Vagina (tissue), 2 donors: ENCODE measurements at regions not wholly inside any gene's neighbourhood (a gene's known extent, or its start where the extent isn't known, plus 50 kb on each side); places are given as distances from the start of the nearest gene placed in this dataset.

ENCODE experiments used
- DNase-seq, 2 donors: peaks; one replicate each; pipeline ENCODE4 v3.0.0-alpha.2; 2017; ENCODE audit errors: extremely low spot score in 2 of 2
- H3K27ac ChIP-seq: fragments of 200-600 bp; sonication (generic); one replicate; pipeline ENCODE4 v1.5.1; 2019
- H3K27me3 ChIP-seq: fragments of 200-600 bp; sonication (generic); one replicate; pipeline ENCODE4 v1.5.1; 2019
- H3K36me3 ChIP-seq, 2 donors: fragments of 200-600 bp; sonication (generic); one replicate each; pipeline ENCODE4 v1.5.1; 2017 to 2019
- H3K4me1 ChIP-seq: fragments of 200-600 bp; sonication (generic); one replicate; pipeline ENCODE4 v1.5.1; 2019
- H3K4me3 ChIP-seq, 2 donors: fragments of 200-600 bp; sonication (generic); 1 replicate in 1 of 2; 2 replicates in 1 of 2; pipeline ENCODE4 v1.5.1; 2016 to 2019
- H3K9me3 ChIP-seq: fragments of 200-600 bp; sonication (generic); one replicate; pipeline ENCODE4 v1.5.1; 2019
- CTCF ChIP-seq, 3 experiments: fragments of 450-650 bp in 2 of 3; fragments of 200-600 bp in 1 of 3; sonication (generic) in 1 of 3; IDR thresholded peaks; one replicate each; pipeline ENCODE4 v1.5.1; 2017 to 2019; ENCODE audit warnings: antibody characterized with exemption in 3 of 3, mild to moderate bottlenecking in 2 of 3, moderate library complexity in 2 of 3
- POLR2A ChIP-seq, 2 donors: fragments of 450-650 bp; IDR thresholded peaks; one replicate each; pipeline ENCODE4 v1.6.1; 2017; ENCODE audit warnings: antibody characterized with exemption in 2 of 2, mild to moderate bottlenecking in 2 of 2, moderate library complexity in 2 of 2
- POLR2AphosphoS5 ChIP-seq, 2 donors: sonication (generic); formaldehyde crosslinking; IDR thresholded peaks; one replicate each; pipeline ENCODE4 v1.9.0; 2017; ENCODE audit warnings: antibody characterized with exemption in 2 of 2, mild to moderate bottlenecking in 2 of 2, low read depth in 1 of 2; ENCODE audit not compliant: insufficient read depth in 1 of 2
- intact Hi-C: fragments of 100-400 bp; cut with DNase I; formaldehyde crosslinking; loops from one replicate; pipeline ENCODE4 v1.15.1; 2023

- TF ChIP-seq POLR2AphosphoS5 (IDR thresholded peaks at IDR 0.05; ENCODE audit: insufficient read depth in 1 of 2, low read depth in 1 of 2), result no peak
- no peak for TF ChIP-seq POLR2A (IDR thresholded peaks at IDR 0.05)
- no peak for TF ChIP-seq CTCF (IDR thresholded peaks at IDR 0.05)
- peaks cover 12% of the 10 kb centered on the region for H3K4me1 ChIP-seq
- no peaks in the 10 kb centered on the region for H3K9me3 ChIP-seq
- no peak overlapping the region for H3K27ac ChIP-seq
- intact Hi-C loops, result no loop called here
- no peaks in the 10 kb centered on the region for H3K36me3 ChIP-seq
- no peaks in the 10 kb centered on the region for H3K27me3 ChIP-seq
- no peak overlapping the region for H3K4me3 ChIP-seq
- DNase-seq, result no peak
These were observed 79.7 kb upstream of the LINC01488 start for GRCh38 chr11:69401715-69402114.

GRCh38 chr11:69402251-69402887, 79.1 kb upstream of the LINC01488 start:
- H3K4me3 ChIP-seq, result no peak overlapping the region
- DNase-seq, result no peak
- no peaks in the 10 kb centered on the region for H3K9me3 ChIP-seq
- intact Hi-C loops, result no loop called here
- TF ChIP-seq POLR2AphosphoS5 (IDR thresholded peaks at IDR 0.05; ENCODE audit: insufficient read depth in 1 of 2, low read depth in 1 of 2), result no peak
- no peak for TF ChIP-seq CTCF (IDR thresholded peaks at IDR 0.05)
- TF ChIP-seq POLR2A (IDR thresholded peaks at IDR 0.05), result no peak
- no peaks in the 10 kb centered on the region for H3K36me3 ChIP-seq
- no peaks in the 10 kb centered on the region for H3K27me3 ChIP-seq
- peaks cover 12% of the 10 kb centered on the region for H3K4me1 ChIP-seq
- no peak overlapping the region for H3K27ac ChIP-seq

DNA sequence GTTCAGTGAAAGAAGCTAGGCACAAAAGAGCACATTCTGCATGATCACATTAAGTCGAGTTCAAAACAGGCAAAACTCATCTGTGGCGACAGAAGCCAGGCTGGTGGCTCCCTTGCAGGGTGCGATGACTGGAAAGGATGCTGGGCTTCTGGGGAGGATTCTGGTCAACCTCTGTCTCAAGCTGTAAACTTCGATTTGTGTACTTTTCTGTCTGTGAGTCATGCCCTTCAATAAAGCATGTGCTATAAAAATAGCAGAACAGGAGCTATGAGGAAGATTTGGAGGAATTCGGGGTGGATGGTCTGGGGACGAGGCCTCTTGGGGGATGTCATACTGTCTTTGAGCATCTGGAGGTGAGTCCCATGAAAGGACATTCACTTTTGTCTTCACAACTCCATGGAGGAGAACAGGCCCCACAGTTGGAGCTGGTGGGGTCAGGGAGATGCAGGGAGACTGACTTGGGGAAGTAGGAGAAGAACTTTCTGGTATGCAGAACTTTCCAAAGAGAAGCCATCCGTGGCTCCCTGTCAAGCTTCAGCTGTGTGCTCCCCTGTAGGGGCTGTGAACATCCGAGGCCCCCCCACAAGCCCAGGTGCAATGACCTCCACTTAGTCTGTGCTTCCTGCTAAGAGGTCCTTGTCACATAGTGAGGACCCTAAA, 77.8 kb upstream of the LINC01488 start:
- no peak for DNase-seq
- no peak overlapping the region for H3K4me3 ChIP-seq
- no peak for TF ChIP-seq POLR2AphosphoS5 (IDR thresholded peaks at IDR 0.05; ENCODE audit: insufficient read depth in 1 of 2, low read depth in 1 of 2)
- TF ChIP-seq CTCF (IDR thresholded peaks at IDR 0.05), result no peak
- TF ChIP-seq POLR2A (IDR thresholded peaks at IDR 0.05), result no peak
- no peaks in the 10 kb centered on the region for H3K9me3 ChIP-seq
- H3K27ac ChIP-seq, result no peak overlapping the region
- H3K36me3 ChIP-seq, result no peaks in the 10 kb centered on the region
- H3K27me3 ChIP-seq, result no peaks in the 10 kb centered on the region
- intact Hi-C loops, result no loop called here
- H3K4me1 ChIP-seq, result peaks cover 9% of the 10 kb centered on the region

DNA sequence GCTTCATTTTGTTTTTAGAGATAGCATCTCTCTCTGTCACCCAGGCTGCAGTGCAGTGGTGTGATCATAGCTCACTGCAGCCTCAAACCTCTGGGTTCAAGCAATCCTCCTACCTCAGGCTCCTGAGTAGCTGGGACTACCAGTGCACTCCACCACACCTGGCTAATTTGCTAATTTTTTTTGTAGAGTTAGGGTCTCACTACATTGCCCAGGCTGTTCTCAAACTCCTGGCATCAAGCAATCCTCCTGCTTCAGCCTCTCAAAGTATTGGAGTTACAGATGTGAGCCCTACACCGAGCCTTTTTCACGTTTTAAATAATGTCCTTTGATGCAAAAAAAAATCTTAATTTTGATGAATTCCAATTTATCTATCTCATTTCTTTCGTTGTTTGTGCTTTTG, 75.4 kb upstream of the LINC01488 start:
- no peak for DNase-seq
- intact Hi-C loops, result no loop called here
- Histone ChIP-seq H3K36me3 (no peaks in the 10 kb centered on the region), H3K27ac (no peak overlapping the region), H3K4me3 (no peak overlapping the region), H3K9me3 (no peaks in the 10 kb centered on the region), H3K27me3 (no peaks in the 10 kb centered on the region), H3K4me1 (no peaks in the 10 kb centered on the region)
- no peak for TF ChIP-seq CTCF (IDR thresholded peaks at IDR 0.05)
- TF ChIP-seq POLR2AphosphoS5 (IDR thresholded peaks at IDR 0.05; ENCODE audit: insufficient read depth in 1 of 2, low read depth in 1 of 2), result no peak
- TF ChIP-seq POLR2A (IDR thresholded peaks at IDR 0.05), result no peak
